ENCODE measurements at regions not wholly inside any gene's neighbourhood (a gene's known extent, or its start where the extent isn't known, plus 50 kb on each side); places are given as distances from the start of the nearest gene placed in this dataset.

DNA sequence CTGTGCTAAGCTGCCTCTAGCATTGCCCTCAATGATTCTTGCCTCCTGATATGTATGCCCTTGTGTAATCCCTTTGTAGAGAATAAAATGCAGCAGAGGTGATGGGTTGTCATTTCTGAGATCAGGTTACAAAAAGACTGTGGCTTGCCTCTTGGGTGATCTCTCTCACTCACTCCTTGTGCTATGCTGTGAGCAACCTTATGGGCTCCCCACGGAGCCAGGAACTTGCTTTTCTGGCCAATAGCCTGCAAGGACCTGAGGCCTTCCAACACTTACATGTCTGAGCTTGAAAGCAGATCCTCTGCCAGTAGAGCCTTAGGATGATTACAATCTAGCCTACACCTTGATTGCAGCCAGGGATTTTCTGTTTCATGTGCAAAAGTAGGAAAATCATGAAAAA, 123.1 kb upstream of the XIRP2 start:
- H3K27me3 ChIP-seq (ENCODE audit: control insufficient read depth in 2 of 2, insufficient read depth in 2 of 2, low read length in 2 of 2) = no peaks in the 10 kb centered on the region
- no TSS peak for BruUV-seq (replicated peaks)
- no peaks in the 10 kb centered on the region for H3K4me1 ChIP-seq (replicated peaks in 1 of 2; ENCODE audit: control insufficient read depth in 2 of 2, insufficient read depth in 2 of 2, low read length in 2 of 2)
- H3K27ac ChIP-seq (ENCODE audit: extremely low read depth, low read depth, low read length) = no peak overlapping the region
- H4K20me1 ChIP-seq (replicated peaks; ENCODE audit: control insufficient read depth, insufficient read depth, low read length) = no peaks in the 10 kb centered on the region
- no peak overlapping the region for H2AFZ ChIP-seq (ENCODE audit: low read depth, low read length)
- H3K4me2 ChIP-seq (ENCODE audit: insufficient read depth, low read length) = no peak overlapping the region
- intact Hi-C loops (cut with micrococcal nuclease) = no loop called here
- ChIA-PET POLR2A (no interaction called here), CTCF (ENCODE audit: low intra/inter-chr PET ratio) (no interaction called here)
- H3K9me3 ChIP-seq (replicated peaks; ENCODE audit: control insufficient read depth, insufficient read depth, low read depth, low read length) = no peaks in the 10 kb centered on the region
- ATAC-seq (no peak), FAIRE-seq (no peak), DNase-seq (ENCODE audit: extremely low read depth in 1 of 4, low spot score in 3 of 4) (no peak)
- no peak overlapping the region for H3K9ac ChIP-seq (ENCODE audit: insufficient read depth in 1 of 2, low read depth in 2 of 2, low read length in 2 of 2)
- 8% methylated on average over 1 of the region's 1 CpG for WGBS (ENCODE audit: insufficient coverage, low coverage, missing lambda C conversion rate)
- no peak overlapping the region for H3K4me3 ChIP-seq
- H3K79me2 ChIP-seq (ENCODE audit: control insufficient read depth, insufficient read depth, low read length) = no peaks in the 10 kb centered on the region
- H3K9me1 ChIP-seq (ENCODE audit: control insufficient read depth, insufficient read depth, low read length) = no peaks in the 10 kb centered on the region
- H3K36me3 ChIP-seq (ENCODE audit: control insufficient read depth, insufficient read depth, low read length) = no peaks in the 10 kb centered on the region
- in situ Hi-C loops (cut with MboI) = no loop called here
- TF ChIP-seq, protein P1, sequence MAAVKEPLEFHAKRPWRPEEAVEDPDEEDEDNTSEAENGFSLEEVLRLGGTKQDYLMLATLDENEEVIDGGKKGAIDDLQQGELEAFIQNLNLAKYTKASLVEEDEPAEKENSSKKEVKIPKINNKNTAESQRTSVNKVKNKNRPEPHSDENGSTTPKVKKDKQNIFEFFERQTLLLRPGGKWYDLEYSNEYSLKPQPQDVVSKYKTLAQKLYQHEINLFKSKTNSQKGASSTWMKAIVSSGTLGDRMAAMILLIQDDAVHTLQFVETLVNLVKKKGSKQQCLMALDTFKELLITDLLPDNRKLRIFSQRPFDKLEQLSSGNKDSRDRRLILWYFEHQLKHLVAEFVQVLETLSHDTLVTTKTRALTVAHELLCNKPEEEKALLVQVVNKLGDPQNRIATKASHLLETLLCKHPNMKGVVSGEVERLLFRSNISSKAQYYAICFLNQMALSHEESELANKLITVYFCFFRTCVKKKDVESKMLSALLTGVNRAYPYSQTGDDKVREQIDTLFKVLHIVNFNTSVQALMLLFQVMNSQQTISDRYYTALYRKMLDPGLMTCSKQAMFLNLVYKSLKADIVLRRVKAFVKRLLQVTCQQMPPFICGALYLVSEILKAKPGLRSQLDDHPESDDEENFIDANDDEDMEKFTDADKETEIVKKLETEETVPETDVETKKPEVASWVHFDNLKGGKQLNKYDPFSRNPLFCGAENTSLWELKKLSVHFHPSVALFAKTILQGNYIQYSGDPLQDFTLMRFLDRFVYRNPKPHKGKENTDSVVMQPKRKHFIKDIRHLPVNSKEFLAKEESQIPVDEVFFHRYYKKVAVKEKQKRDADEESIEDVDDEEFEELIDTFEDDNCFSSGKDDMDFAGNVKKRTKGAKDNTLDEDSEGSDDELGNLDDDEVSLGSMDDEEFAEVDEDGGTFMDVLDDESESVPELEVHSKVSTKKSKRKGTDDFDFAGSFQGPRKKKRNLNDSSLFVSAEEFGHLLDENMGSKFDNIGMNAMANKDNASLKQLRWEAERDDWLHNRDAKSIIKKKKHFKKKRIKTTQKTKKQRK (IDR thresholded peaks at IDR 0.05; ENCODE audit: borderline replicate concordance, low read depth, low read length) = no peak
- TF ChIP-seq PHF21A (IDR thresholded peaks at IDR 0.05; ENCODE audit: borderline replicate concordance, low read depth) (no peak), TRIM25 (IDR thresholded peaks at IDR 0.05; ENCODE audit: borderline replicate concordance) (no peak), CSDE1 (IDR thresholded peaks at IDR 0.05) (no peak), MYC (IDR thresholded peaks at IDR 0.05; ENCODE audit: low read depth, low read length) (no peak), MYC (CRISPR knock-in tag; IDR thresholded peaks at IDR 0.05; ENCODE audit: borderline replicate concordance, low read depth) (no peak), ZNF324 (CRISPR knock-in tag; IDR thresholded peaks at IDR 0.05) (no peak), ZNF551 (CRISPR knock-in tag; IDR thresholded peaks at IDR 0.05) (no peak), NFIX (CRISPR knock-in tag; IDR thresholded peaks at IDR 0.05; ENCODE audit: low read depth) (no peak)
- TF ChIP-seq, protein P2, sequence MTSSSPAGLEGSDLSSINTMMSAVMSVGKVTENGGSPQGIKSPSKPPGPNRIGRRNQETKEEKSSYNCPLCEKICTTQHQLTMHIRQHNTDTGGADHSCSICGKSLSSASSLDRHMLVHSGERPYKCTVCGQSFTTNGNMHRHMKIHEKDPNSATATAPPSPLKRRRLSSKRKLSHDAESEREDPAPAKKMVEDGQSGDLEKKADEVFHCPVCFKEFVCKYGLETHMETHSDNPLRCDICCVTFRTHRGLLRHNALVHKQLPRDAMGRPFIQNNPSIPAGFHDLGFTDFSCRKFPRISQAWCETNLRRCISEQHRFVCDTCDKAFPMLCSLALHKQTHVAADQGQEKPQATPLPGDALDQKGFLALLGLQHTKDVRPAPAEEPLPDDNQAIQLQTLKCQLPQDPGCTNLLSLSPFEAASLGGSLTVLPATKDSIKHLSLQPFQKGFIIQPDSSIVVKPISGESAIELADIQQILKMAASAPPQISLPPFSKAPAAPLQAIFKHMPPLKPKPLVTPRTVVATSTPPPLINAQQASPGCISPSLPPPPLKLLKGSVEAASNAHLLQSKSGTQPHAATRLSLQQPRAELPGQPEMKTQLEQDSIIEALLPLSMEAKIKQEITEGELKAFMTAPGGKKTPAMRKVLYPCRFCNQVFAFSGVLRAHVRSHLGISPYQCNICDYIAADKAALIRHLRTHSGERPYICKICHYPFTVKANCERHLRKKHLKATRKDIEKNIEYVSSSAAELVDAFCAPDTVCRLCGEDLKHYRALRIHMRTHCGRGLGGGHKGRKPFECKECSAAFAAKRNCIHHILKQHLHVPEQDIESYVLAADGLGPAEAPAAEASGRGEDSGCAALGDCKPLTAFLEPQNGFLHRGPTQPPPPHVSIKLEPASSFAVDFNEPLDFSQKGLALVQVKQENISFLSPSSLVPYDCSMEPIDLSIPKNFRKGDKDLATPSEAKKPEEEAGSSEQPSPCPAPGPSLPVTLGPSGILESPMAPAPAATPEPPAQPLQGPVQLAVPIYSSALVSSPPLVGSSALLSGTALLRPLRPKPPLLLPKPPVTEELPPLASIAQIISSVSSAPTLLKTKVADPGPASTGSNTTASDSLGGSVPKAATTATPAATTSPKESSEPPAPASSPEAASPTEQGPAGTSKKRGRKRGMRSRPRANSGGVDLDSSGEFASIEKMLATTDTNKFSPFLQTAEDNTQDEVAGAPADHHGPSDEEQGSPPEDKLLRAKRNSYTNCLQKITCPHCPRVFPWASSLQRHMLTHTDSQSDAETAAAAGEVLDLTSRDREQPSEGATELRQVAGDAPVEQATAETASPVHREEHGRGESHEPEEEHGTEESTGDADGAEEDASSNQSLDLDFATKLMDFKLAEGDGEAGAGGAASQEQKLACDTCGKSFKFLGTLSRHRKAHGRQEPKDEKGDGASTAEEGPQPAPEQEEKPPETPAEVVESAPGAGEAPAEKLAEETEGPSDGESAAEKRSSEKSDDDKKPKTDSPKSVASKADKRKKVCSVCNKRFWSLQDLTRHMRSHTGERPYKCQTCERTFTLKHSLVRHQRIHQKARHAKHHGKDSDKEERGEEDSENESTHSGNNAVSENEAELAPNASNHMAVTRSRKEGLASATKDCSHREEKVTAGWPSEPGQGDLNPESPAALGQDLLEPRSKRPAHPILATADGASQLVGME (CRISPR knock-in tag; IDR thresholded peaks at IDR 0.05) = no peak

Measured in K562 (cell line).